ENCODE measurements at regions not wholly inside any gene's neighbourhood (a gene's known extent, or its start where the extent isn't known, plus 50 kb on each side); places are given as distances from the start of the nearest gene placed in this dataset.

GRCh38 chr10:35913628-35914027 lies 271.5 kb upstream of the FZD8 start:
- RAD21 ChIA-PET (ENCODE audit: unreplicated experiment) = no interaction called here
- in situ Hi-C loops (cut with MboI) = no loop called here

More at GRCh38 chr10:35913628-35914027, 271.5 kb upstream of the FZD8 start:
- ATAC-seq = no peak
- no peaks in the 10 kb centered on the region for H3K36me3 ChIP-seq (ENCODE audit: control insufficient read depth in 2 of 2, insufficient read depth in 2 of 2, low read length in 1 of 2)
- FAIRE-seq = no peak
- CTCF ChIA-PET = interaction anchor here (1.2 kb wide), 1 partner anchor 13 kb away, joined by 3 read pairs; no protein-coding TSS in a partner anchor
- H3K9ac ChIP-seq (ENCODE audit: control insufficient read depth, insufficient read depth, low read length) = no peak overlapping the region
- WGBS (ENCODE audit: insufficient coverage, insufficient replicate concordance, low lambda C conversion rate, missing lambda C conversion rate) = 0% methylated on average over 1 of the region's 1 CpG
- TF ChIP-seq ASH2L (IDR thresholded peaks at IDR 0.05; ENCODE audit: borderline replicate concordance, low read depth) = no peak
- TF ChIP-seq, protein P1, sequence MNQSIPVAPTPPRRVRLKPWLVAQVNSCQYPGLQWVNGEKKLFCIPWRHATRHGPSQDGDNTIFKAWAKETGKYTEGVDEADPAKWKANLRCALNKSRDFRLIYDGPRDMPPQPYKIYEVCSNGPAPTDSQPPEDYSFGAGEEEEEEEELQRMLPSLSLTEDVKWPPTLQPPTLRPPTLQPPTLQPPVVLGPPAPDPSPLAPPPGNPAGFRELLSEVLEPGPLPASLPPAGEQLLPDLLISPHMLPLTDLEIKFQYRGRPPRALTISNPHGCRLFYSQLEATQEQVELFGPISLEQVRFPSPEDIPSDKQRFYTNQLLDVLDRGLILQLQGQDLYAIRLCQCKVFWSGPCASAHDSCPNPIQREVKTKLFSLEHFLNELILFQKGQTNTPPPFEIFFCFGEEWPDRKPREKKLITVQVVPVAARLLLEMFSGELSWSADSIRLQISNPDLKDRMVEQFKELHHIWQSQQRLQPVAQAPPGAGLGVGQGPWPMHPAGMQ (IDR thresholded peaks at IDR 0.05; ENCODE audit: borderline replicate concordance) = no peak
- TF ChIP-seq TBL1XR1 (IDR thresholded peaks at IDR 0.05; ENCODE audit: low read depth, low read length) = no peak
- no peak for TF ChIP-seq CREM (IDR thresholded peaks at IDR 0.05; ENCODE audit: low read depth)
- no peak for TF ChIP-seq MXI1 (IDR thresholded peaks at IDR 0.05; ENCODE audit: low read depth, low read length)
- no peak for TF ChIP-seq RAD51 (IDR thresholded peaks at IDR 0.05)
- no peak for TF ChIP-seq ETV6 (conservative IDR thresholded peaks at IDR 0.05 in 1 of 2, IDR thresholded peaks at IDR 0.05 in 1 of 2; ENCODE audit: borderline replicate concordance in 1 of 2, low read depth in 1 of 2)
- TF ChIP-seq ZNF384 (IDR thresholded peaks at IDR 0.05; ENCODE audit: borderline replicate concordance, low read depth, low read length) = no peak
- no TSS peak for BruUV-seq (replicated peaks)
- no peaks in the 10 kb centered on the region for H3K9me3 ChIP-seq (replicated peaks; ENCODE audit: control insufficient read depth, insufficient read depth, low read length)
- DNase-seq (ENCODE audit: low read depth, low spot score) = no peak
- POLR2A ChIA-PET = no interaction called here
- no peak overlapping the region for H3K27ac ChIP-seq (ENCODE audit: control insufficient read depth, insufficient read depth)
- H3K79me2 ChIP-seq (ENCODE audit: control insufficient read depth, insufficient read depth, low read length) = no peaks in the 10 kb centered on the region
- SMC1A ChIA-PET (ENCODE audit: uncharacterized antibody, unreplicated experiment) = no interaction called here
- no peak overlapping the region for H2AFZ ChIP-seq (ENCODE audit: control insufficient read depth, low read depth, low read length)
- no peak overlapping the region for H3K4me2 ChIP-seq (ENCODE audit: control insufficient read depth, insufficient read depth)
- H3K4me1 ChIP-seq (ENCODE audit: control insufficient read depth, insufficient read depth, low read length) = no peaks in the 10 kb centered on the region
- H4K20me1 ChIP-seq (ENCODE audit: control insufficient read depth, insufficient read depth) = no peaks in the 10 kb centered on the region
- intact Hi-C loops (cut with micrococcal nuclease; ENCODE audit: unreplicated experiment) = no loop called here
- no peak overlapping the region for H3K4me3 ChIP-seq
- H3K27me3 ChIP-seq (replicated peaks in 1 of 2; ENCODE audit: control insufficient read depth in 2 of 2, insufficient read depth in 2 of 2, low read length in 1 of 2) = no peaks in the 10 kb centered on the region
